ENCODE measurements at regions not wholly inside any gene's neighbourhood (a gene's known extent, or its start where the extent isn't known, plus 50 kb on each side); places are given as distances from the start of the nearest gene placed in this dataset.
"Not testable (repeated sequence)": the region's sequence is repeated elsewhere in the genome, so short reads cannot be mapped to it uniquely, and the experiment has no call there.

DNA sequence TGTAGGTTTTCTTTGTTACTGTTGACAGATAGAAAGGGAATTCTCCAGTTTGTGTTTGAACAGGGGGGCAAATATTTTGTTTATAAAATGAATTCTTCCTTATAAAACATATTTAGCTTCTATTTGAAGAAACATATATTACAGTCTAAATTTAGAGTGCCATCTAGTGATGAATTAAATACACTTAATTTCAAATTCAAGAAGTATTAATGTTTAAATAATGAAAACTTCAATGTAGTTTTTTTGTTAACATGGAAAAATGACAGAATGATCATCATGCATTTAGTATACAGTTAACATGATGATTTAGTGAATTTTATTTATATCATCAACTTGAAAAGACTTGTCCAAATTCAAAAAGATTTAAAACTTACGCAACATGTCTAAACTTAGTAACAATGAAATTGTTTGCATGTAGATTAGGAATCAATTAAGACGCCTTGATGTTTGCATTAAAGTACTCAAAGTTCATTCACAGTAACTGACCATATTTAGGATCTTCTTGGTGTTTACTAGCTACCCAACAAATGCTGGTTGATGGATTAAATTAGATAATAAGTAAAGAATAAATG is 765.9 kb upstream of the SLITRK1 start:
- no peak overlapping the region for H3K4me3 ChIP-seq (ENCODE audit: low read length)
- no peak for DNase-seq (ENCODE audit: low read depth, low spot score)

DNA sequence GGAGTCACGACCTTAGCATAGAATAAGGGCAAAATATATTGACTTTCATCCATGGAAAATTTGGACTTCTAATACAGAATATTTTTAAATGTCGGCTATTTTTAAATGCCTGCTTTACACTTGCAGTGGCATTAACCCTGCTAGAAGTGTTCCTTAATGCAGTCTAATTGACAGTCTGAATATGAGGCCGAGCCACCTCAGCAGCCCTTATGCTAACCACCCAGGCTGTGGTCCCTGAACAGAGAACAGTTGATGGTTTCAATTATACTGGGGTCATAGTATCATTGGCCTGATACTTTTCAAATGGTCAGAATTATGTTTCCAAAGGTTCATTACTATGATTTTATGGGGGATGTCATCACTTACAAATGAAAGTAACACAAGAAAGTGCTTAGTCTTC is 764.7 kb upstream of the SLITRK1 start:
- no peak for DNase-seq (ENCODE audit: low read depth, low spot score)
- no peak overlapping the region for H3K4me3 ChIP-seq (ENCODE audit: low read length)

DNA sequence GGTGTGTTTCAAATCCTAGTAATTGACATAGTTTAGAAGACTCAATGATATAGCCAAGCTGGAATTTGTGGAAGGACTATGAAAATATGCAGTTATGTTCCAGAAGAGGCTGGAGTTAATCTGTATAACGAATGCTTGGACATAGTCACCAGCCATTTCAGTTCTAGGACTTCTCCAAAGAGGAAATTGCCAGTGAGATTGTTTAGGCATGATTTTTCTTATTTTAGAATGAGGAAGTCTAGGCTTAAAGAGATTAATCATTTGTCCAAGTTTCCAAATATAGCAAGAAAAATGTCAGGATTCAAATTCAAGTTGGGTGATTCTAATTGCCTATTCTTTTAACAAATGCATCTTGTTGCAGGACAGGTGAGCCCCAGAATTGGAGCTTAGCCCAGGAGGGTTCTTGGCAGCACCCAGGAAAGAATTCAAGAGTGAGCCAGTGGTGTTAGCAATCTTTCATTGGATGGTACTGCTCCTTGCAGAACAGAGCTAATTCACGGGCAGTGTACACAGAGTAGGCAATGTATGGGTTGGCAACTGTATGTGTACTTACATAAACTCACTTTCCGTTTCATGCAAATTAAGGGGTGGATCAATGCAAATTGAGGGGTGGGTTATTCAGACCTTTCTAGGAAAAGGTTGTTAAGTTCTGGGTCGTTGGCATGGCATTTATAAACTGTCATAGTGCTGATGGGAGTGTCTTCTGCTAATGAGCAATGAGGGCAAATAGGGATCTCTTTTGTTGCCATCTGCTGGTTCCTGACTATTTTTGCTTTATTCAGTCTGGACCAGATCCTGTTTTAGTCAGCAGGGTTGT is 763.1 kb upstream of the SLITRK1 start:
- H3K4me3 ChIP-seq (ENCODE audit: low read length): no peak overlapping the region
- DNase-seq (ENCODE audit: low read depth, low spot score): no peak

DNA sequence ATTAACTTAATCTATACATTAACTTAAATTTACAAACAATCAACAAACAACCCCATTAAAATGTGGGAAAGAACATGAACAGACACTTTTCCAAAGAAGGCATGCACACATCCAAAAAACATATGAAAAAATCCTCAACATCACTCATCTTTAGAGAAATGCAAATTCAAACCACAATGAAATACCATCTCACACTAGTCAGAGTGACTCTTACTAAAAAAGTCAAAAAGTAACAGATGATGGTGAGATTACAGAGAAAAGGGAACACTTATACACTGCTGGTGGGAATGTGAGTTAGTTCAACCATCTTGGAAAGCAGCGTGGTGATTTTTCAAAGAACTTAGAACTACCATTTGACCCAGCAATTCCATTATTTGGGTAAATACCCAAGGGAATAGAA is 759.2 kb upstream of the SLITRK1 start:
- DNase-seq (ENCODE audit: low read depth, low spot score): no peak
- no peak overlapping the region for H3K4me3 ChIP-seq (ENCODE audit: low read length)

DNA sequence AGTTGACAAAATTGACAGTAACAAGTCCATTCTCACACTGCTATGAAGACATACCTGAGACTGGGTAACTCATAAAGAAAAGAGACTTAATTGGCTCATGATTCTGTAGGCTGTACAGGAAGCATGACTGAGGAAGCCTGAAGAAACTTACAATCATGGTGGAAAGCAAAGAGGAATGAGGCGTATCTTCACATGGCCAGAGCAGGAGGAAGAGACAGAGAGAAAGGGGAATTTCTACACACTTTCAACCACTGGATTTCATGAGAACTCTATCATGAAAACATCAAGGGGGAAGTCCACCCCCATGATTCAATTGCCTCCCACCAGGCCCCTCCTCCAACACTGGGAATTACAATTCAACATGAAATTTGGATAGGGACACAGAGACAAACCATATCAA is 758.4 kb upstream of the SLITRK1 start:
- H3K4me3 ChIP-seq (ENCODE audit: low read length): no peak overlapping the region
- no peak for DNase-seq (ENCODE audit: low read depth, low spot score)

DNA sequence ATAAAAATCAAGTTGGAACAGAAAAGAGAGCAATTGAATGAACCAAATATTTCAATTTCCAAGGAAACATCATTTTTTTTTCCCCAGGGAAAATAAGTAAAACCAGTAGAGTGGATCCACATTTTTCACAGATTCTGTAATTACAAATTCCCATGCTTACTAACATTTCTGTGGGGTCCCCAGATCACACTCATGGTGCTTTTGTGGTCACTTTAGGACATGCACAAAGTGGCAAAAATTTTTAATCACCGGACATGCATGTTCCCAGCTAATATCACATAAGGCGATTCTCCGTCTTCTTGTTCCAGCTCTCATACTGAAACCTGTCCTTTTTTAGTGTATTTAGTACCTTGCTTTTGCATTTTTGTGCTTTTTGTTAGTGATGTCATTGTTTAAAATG is 748.2 kb upstream of the SLITRK1 start:
- no peak overlapping the region for H3K4me3 ChIP-seq (ENCODE audit: low read length)
- no peak for DNase-seq (ENCODE audit: low read depth, low spot score)

DNA sequence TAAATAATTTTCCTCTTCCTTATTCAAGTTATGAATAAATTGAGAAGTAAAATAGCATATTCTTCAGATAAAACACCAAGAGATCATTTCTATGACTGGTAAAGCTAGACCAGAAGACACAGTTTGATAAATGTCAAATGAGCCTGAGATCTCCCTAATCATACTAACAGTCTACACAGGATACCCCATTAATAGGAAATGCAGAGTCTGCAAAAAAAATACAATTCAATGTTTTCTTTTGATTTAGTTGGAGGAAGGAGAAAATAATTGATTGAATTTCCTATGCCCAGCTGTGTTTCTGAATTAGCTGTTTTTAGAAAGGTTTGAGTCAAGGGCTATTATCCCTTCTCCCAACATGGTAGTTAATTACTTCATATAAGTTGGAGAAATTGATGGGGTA is 734.6 kb upstream of the SLITRK1 start:
- no peak for DNase-seq (ENCODE audit: low read depth, low spot score)
- no peak overlapping the region for H3K4me3 ChIP-seq (ENCODE audit: low read length)

DNA sequence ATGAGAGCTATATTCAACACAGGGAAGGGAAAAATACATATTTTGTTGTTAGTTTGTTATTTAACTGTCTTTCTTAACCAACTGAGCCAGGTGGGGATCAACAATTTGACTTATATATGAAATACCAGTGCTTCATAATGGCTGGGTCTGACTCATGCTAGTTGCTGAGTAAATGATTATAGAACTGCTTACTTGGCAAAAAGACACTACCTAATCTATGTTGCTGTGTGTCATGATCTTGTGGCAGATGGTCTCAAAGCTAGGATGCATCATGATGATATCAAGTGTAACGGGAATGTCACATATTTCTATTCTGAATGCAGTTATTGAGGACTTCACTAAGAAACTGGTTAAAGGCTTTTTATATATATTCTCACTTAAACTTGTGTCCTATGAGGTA is 727.4 kb upstream of the SLITRK1 start:
- DNase-seq (ENCODE audit: low read depth, low spot score): no peak
- no peak overlapping the region for H3K4me3 ChIP-seq (ENCODE audit: low read length)

DNA sequence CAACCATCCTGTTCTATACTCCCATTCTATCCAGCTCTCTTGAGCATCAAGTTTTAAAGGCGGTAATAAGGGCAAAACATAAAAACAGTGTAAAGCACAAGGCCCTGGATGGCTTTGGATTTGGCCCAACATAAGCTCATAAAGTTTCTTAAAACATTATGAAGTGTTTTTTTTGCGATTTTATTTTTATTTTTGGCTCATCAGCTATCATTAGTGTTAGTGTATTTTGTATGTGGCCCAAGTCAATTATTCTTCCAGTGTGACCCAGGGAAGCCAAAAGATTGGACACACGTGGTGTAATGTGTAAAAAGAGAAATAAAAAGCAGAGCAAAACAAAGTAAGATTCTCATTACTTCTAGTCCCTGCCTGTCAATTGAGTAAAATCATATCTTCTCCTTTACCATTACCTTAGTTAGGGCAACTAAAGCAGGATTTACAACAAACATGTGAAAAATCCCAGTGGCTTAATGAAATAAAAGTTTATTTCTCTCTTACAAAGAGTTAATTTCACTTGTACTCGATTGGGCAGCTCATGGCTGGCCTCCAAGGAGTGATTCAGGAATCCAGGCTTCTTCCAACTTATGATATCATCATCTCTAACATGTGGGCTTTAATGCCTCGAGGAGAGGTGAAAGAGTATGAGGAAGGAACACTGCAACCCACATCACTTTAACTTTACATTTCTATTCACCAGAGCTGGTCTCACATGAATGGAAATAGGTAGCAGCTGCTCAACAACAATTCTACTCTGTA is 725.2 kb upstream of the SLITRK1 start:
- H3K4me3 ChIP-seq (ENCODE audit: low read length): no peak overlapping the region
- DNase-seq (ENCODE audit: low read depth, low spot score): no peak

DNA sequence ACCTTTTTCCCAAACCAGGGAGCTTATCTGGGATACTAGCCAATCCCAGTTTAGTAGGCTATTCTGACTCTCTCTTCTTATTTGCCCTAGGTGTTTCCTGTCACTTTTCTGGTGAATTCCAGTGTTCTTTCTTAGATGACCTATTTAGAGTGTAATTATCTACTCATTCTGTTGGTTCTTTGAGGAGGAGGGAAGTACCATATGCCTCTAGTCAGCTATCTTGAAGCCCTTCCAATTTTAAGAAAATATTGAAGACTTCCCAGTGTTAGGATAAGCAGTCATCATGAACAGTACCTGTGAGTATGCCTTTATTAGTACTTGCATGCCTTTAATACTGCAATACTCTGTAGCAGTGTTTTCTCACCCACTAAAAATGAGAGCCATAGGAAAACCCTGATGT is 724.3 kb upstream of the SLITRK1 start:
- no peak for DNase-seq (ENCODE audit: low read depth, low spot score)

DNA sequence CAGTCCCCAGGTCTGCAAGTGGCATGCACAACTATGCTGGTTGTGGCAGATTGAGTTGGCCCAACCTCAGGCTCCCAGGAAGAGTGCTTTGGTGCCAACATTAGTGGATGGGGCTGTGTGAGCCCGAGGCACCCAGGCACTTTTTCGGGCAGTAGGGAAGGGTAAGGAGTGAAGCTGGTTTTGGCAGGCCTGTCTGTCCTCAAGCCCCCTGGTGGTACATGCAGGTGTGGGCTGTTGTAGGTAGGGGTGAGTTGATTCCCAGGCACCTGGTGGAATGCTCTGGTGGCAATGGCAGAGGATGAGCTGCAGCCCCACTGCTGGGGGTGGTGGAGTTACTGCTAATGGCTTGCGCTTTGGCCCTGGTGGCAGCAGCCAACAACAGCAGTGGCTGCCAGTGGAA is 723.7 kb upstream of the SLITRK1 start:
- DNase-seq (ENCODE audit: low read depth, low spot score): peak; percentile 1

More for the DNA sequence above, 724.3 kb upstream of the SLITRK1 start:
- H3K4me3 ChIP-seq (ENCODE audit: low read length): no peak overlapping the region

DNA sequence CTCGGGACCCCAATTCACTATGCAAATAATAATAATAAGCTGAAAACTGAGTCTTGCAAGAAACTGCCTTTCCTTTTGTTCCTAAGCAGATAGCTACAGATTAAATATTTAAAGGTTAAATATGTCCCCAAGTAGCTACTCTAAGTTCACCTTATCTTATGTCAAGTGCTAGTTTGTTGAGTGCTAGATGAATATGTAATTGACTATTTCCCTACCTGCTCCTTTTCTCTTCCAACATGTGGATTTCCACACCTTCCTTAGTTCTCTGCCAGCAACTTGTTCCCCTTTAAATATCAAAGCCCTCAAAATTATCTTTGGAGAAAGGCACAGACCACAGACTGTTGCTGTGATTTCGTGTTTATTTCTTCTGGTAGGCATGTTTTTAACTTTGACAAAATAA is 709.2 kb upstream of the SLITRK1 start:
- no peak overlapping the region for H3K4me3 ChIP-seq (ENCODE audit: low read length)
- DNase-seq (ENCODE audit: low read depth, low spot score): no peak

More for the DNA sequence above, 723.7 kb upstream of the SLITRK1 start:
- H3K4me3 ChIP-seq (ENCODE audit: low read length): no peak overlapping the region

DNA sequence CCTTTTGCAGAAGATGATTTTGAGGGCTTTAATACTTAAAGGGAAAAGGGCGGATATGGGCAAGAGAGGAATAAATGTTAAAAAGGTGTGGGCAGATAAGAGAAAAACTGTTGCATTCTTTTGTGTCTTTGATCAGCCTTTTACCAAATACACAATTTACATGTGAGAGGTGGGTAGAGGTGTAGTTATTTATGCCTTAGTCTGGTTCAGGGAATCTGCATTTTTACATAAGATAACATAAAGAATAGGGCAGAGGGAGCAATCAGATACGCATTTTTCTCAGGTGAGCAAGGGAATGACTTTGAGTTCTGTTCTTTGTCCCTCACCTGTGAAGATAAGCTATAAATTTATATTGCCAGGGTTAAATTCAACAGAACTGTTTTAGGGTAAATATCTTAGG is 708.4 kb upstream of the SLITRK1 start:
- DNase-seq (ENCODE audit: low read depth, low spot score): no peak
- H3K4me3 ChIP-seq (ENCODE audit: low read length): no peak overlapping the region

DNA sequence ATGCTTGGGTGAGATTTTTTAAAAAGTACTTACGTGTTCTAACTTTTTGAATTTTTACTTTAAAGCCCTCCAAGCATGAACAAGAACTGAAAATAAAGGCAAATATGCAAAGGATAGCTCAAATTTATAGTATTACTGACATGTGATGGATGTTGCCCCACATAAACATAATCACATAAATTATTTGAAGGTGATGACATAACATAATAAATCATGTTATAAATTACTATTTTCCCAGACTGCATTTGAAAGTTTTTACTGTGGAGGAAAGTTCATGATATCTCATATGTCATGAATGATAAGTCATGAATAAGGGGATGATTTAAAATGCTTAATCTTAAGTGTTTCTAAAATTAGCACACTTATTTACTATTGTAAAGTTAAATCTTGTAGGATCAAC is 705.7 kb upstream of the SLITRK1 start:
- DNase-seq (ENCODE audit: low read depth, low spot score): no peak
- no peak overlapping the region for H3K4me3 ChIP-seq (ENCODE audit: low read length)

DNA sequence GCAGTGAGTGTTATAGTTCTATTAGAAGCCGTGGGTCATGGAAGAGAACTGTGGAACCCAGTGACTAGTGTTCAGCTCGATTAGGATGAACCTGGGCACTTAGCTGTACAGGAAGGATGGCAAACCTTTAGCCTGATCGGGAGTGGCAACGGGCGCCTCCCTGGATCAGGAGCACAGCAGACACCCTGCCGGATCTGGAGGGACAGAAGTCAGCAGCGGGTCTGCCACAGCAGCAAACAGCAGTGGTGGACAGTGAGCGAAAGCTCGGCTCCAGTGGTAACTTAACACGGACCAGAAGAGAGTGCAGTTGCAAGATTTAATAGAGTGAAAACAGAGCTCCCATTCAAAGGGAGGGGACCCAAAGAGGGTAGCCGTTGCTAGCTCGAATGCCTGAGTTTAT is 697.6 kb upstream of the SLITRK1 start:
- not testable (repeated sequence) for DNase-seq (ENCODE audit: low read depth, low spot score)

DNA sequence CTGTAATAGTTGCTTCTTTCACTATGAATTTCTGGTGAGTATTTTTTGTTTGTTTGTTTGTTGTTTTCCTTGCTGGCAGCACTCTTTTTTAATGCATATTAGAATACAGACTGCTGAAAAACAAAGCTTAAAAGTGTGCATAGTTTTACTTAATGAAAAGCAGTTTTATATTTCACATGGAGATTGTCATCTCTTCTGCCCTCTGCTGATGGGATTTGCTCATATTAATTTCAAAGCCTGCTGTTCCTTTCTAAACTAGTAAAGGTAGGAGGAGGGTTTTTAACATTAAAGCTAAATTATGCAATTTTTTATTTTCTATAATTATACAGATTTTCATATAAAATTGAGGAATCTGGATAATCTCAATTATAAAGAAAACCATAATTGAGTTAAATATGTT is 692.6 kb upstream of the SLITRK1 start:
- DNase-seq (ENCODE audit: low read depth, low spot score): no peak

More for the DNA sequence above, 697.6 kb upstream of the SLITRK1 start:
- H3K4me3 ChIP-seq (ENCODE audit: low read length): not testable (repeated sequence)

DNA sequence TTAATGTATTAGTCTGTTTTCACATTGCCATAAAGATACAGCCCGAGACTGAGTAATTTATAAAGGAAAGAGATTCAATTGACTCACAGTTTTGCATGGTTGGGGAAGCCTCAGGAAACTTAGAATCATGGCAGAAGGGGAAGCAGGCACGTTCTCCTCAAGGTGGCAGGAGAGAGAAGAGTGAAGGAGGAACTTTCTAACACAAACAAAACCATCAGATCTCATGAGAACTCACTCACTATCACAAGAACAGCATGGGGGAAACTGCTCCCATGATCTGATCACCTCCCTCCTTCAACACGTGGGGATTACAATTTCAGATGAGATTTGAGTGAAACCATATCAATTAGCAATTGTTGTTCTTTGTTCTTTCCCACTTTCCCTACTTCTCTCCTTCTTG is 689.0 kb upstream of the SLITRK1 start:
- no peak overlapping the region for H3K4me3 ChIP-seq (ENCODE audit: low read length)
- DNase-seq (ENCODE audit: low read depth, low spot score): no peak

More for the DNA sequence above, 692.6 kb upstream of the SLITRK1 start:
- H3K4me3 ChIP-seq (ENCODE audit: low read length): no peak overlapping the region

DNA sequence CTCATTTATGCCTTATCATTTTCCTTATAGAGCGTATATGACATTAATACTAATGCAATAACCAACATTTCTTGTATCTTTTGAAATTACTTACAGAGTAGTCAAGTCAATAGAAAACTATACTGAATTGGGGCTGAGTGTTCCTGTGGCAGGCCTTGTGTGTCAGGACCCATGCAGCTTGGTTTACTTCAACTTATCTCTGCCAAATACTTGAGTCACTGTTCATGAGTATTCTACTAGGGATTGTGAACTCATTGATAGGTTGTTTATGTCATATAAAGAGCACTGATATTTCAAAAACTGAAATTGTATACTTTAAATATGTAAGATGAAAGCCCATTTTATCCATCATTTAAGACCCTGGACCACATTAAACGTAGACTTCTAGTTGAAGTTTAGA is 688.6 kb upstream of the SLITRK1 start:
- no peak overlapping the region for H3K4me3 ChIP-seq (ENCODE audit: low read length)
- no peak for DNase-seq (ENCODE audit: low read depth, low spot score)

DNA sequence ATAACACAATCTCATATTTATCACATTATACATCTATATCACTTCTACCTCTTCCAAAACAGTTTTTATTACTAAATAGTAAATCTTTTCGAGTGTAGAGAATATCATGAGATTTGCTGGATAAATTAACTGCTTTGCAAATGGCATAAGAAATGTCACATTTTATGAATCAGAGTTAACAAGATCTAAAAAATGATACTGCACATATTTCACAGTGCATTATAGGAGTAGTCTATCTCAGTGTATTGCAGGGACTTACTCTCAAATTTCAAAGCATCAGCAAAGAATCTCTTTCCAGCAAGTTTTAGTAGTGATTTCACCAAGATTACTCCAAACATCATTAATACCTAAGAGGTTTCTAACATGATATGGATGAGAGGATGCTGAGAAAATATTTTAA is 687.1 kb upstream of the SLITRK1 start:
- DNase-seq (ENCODE audit: low read depth, low spot score): no peak
- H3K4me3 ChIP-seq (ENCODE audit: low read length): no peak overlapping the region

DNA sequence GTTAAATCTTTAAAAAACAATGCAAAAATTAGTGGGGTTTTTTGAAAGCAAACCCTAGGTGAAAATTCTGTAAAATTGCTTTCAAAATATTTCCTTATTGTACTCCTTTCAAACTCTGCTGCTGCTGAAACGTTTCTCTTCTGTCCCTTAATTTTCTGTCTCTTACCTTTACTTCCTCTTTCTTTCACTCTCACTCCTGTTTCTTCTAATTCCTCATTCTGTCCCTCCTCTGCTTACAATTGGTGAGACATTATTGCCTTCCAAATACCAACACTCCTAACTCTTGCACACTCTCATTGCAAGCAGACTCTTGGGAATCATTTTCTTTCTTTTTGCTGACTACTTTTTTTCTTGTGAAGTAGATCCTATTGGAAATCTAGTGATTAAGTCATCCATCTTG is 685.6 kb upstream of the SLITRK1 start:
- no peak overlapping the region for H3K4me3 ChIP-seq (ENCODE audit: low read length)
- DNase-seq (ENCODE audit: low read depth, low spot score): no peak

Data from Jurkat, Clone E6-1 (cell line).